GM18520 (cell line): ENCODE measurements at regions not wholly inside any gene's neighbourhood (a gene's known extent, or its start where the extent isn't known, plus 50 kb on each side); places are given as distances from the start of the nearest gene placed in this dataset.
"Not testable (repeated sequence)": the region's sequence is repeated elsewhere in the genome, so short reads cannot be mapped to it uniquely, and the experiment has no call there.

Experiments
- ATAC-seq: cut with Tn5 transposase; IDR thresholded peaks from one replicate; pipeline ENCODE4 v1.9.1; 2021; ENCODE audit not compliant: unreplicated experiment

GRCh38 chr12:65673156-65673690, 151.1 kb upstream of the HMGA2 start:
- no peak for ATAC-seq

- ATAC-seq, result no peak
Observed at GRCh38 chr12:65673732-65674131, 150.6 kb upstream of the HMGA2 start.

- ATAC-seq, result no peak
Observed at GRCh38 chr12:65675141-65675621, 149.1 kb upstream of the HMGA2 start.

- ATAC-seq, result not testable (repeated sequence)
Observed at GRCh38 chr12:65678172-65678571, 146.1 kb upstream of the HMGA2 start.

- no peak for ATAC-seq
Observed at GRCh38 chr12:65681226-65681625, 143.1 kb upstream of the HMGA2 start.

GRCh38 chr12:65682112-65682511, 142.2 kb upstream of the HMGA2 start:
- no peak for ATAC-seq

- ATAC-seq, result no peak
Observed at GRCh38 chr12:65684906-65685305, 139.4 kb upstream of the HMGA2 start.

- ATAC-seq, result no peak
Observed at GRCh38 chr12:65685514-65685913, 138.8 kb upstream of the HMGA2 start.

- no peak for ATAC-seq
Observed at GRCh38 chr12:65689508-65689907, 134.8 kb upstream of the HMGA2 start.

- no peak for ATAC-seq
Observed at GRCh38 chr12:65690477-65690876, 133.8 kb upstream of the HMGA2 start.

GRCh38 chr12:65694130-65694529, 130.2 kb upstream of the HMGA2 start:
- no peak for ATAC-seq

GRCh38 chr12:65695113-65695865, 129.0 kb upstream of the HMGA2 start:
- ATAC-seq, result no peak

- ATAC-seq, result no peak
Observed at GRCh38 chr12:65696227-65696626, 128.1 kb upstream of the HMGA2 start.

GRCh38 chr12:65699251-65699650, 125.0 kb upstream of the HMGA2 start:
- no peak for ATAC-seq

- no peak for ATAC-seq
Observed at GRCh38 chr12:65703176-65703575, 121.1 kb upstream of the HMGA2 start.

GRCh38 chr12:65705380-65705876, 118.9 kb upstream of the HMGA2 start:
- ATAC-seq, result no peak

- no peak for ATAC-seq
Observed at GRCh38 chr12:65707051-65707450, 117.2 kb upstream of the HMGA2 start.

GRCh38 chr12:65712260-65713004, 111.9 kb upstream of the HMGA2 start:
- no peak for ATAC-seq

- no peak for ATAC-seq
Observed at GRCh38 chr12:65715961-65716360, 108.3 kb upstream of the HMGA2 start.

GRCh38 chr12:65720136-65721130, 103.8 kb upstream of the HMGA2 start:
- no peak for ATAC-seq
